HEK293 (cell line): ENCODE measurements at regions not wholly inside any gene's neighbourhood (a gene's known extent, or its start where the extent isn't known, plus 50 kb on each side); places are given as distances from the start of the nearest gene placed in this dataset.

Experiments used
- ZNF157 ChIP-seq: fragments of 450-650 bp; formaldehyde crosslinking; IDR thresholded peaks from 2 replicates; pipeline ENCODE4 v1.5.1; 2016; ENCODE audit warnings: missing biosample characterization, missing genetic modification characterization
- ZNF37A ChIP-seq: fragments of 450-650 bp; IDR thresholded peaks from 2 replicates; pipeline ENCODE4 v1.5.1; 2018; ENCODE audit warnings: missing biosample characterization, missing genetic modification characterization
- ZNF423 ChIP-seq: fragments of 450-650 bp; formaldehyde crosslinking; IDR thresholded peaks from 2 replicates; pipeline ENCODE4 v1.5.1; 2016; ENCODE audit warnings: missing biosample characterization, missing genetic modification characterization
- ZNF768 ChIP-seq: fragments of 450-650 bp; formaldehyde crosslinking; IDR thresholded peaks from 2 replicates; pipeline ENCODE4 v1.5.1; 2018; ENCODE audit warnings: missing biosample characterization, mild to moderate bottlenecking, missing genetic modification characterization
- TF ChIP-seq, protein P1 (sequence below): fragments of 450-650 bp; formaldehyde crosslinking; IDR thresholded peaks from 2 replicates; pipeline ENCODE4 v1.5.1; 2016; ENCODE audit warnings: missing biosample characterization, missing genetic modification characterization
- TF ChIP-seq, protein P2 (sequence below): fragments of 450-650 bp; formaldehyde crosslinking; IDR thresholded peaks from 2 replicates; pipeline ENCODE4 v1.5.1; 2017; ENCODE audit warnings: missing biosample characterization, missing genetic modification characterization
- TF ChIP-seq, protein P3 (sequence below): fragments of 450-650 bp; formaldehyde crosslinking; IDR thresholded peaks from 2 replicates; pipeline ENCODE4 v1.5.1; 2017; ENCODE audit warnings: missing biosample characterization, missing genetic modification characterization
- TF ChIP-seq, protein P4 (sequence below): fragments of 450-650 bp; formaldehyde crosslinking; IDR thresholded peaks from 2 replicates; pipeline ENCODE4 v1.5.1; 2016; ENCODE audit warnings: missing biosample characterization, missing genetic modification characterization

DNA sequence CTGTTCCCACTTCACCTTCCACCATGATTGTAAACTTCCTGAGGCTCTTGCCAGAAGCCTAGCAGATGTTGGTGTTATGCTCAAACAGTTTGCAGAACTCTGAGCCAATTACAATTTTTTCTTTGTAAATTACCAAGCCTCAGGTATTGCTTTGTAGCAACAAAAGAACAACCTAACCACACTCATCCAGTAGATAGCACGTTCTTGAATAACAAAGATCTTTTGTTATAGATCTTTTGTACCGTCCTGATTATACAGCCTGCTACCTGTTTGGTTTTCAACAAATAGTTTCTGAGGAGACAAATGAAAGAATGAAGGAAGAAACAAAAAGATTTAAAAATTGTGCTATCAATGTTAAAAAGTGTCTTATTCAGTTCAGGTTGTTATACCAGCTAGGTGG, 474.7 kb upstream of the ALCAM start:
- TF ChIP-seq ZNF157 (tag by site-specific recombination) (no peak), ZNF37A (tag by site-specific recombination) (no peak), ZNF423 (tag by site-specific recombination) (no peak), ZNF768 (tag by site-specific recombination) (no peak)
- TF ChIP-seq, protein P1, sequence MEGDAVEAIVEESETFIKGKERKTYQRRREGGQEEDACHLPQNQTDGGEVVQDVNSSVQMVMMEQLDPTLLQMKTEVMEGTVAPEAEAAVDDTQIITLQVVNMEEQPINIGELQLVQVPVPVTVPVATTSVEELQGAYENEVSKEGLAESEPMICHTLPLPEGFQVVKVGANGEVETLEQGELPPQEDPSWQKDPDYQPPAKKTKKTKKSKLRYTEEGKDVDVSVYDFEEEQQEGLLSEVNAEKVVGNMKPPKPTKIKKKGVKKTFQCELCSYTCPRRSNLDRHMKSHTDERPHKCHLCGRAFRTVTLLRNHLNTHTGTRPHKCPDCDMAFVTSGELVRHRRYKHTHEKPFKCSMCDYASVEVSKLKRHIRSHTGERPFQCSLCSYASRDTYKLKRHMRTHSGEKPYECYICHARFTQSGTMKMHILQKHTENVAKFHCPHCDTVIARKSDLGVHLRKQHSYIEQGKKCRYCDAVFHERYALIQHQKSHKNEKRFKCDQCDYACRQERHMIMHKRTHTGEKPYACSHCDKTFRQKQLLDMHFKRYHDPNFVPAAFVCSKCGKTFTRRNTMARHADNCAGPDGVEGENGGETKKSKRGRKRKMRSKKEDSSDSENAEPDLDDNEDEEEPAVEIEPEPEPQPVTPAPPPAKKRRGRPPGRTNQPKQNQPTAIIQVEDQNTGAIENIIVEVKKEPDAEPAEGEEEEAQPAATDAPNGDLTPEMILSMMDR (tag by site-specific recombination) = no peak
- TF ChIP-seq, protein P2, sequence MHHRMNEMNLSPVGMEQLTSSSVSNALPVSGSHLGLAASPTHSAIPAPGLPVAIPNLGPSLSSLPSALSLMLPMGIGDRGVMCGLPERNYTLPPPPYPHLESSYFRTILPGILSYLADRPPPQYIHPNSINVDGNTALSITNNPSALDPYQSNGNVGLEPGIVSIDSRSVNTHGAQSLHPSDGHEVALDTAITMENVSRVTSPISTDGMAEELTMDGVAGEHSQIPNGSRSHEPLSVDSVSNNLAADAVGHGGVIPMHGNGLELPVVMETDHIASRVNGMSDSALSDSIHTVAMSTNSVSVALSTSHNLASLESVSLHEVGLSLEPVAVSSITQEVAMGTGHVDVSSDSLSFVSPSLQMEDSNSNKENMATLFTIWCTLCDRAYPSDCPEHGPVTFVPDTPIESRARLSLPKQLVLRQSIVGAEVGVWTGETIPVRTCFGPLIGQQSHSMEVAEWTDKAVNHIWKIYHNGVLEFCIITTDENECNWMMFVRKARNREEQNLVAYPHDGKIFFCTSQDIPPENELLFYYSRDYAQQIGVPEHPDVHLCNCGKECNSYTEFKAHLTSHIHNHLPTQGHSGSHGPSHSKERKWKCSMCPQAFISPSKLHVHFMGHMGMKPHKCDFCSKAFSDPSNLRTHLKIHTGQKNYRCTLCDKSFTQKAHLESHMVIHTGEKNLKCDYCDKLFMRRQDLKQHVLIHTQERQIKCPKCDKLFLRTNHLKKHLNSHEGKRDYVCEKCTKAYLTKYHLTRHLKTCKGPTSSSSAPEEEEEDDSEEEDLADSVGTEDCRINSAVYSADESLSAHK (tag by site-specific recombination) = no peak
- TF ChIP-seq, protein P3, sequence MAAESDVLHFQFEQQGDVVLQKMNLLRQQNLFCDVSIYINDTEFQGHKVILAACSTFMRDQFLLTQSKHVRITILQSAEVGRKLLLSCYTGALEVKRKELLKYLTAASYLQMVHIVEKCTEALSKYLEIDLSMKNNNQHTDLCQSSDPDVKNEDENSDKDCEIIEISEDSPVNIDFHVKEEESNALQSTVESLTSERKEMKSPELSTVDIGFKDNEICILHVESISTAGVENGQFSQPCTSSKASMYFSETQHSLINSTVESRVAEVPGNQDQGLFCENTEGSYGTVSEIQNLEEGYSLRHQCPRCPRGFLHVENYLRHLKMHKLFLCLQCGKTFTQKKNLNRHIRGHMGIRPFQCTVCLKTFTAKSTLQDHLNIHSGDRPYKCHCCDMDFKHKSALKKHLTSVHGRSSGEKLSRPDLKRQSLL = no peak
- TF ChIP-seq, protein P4, sequence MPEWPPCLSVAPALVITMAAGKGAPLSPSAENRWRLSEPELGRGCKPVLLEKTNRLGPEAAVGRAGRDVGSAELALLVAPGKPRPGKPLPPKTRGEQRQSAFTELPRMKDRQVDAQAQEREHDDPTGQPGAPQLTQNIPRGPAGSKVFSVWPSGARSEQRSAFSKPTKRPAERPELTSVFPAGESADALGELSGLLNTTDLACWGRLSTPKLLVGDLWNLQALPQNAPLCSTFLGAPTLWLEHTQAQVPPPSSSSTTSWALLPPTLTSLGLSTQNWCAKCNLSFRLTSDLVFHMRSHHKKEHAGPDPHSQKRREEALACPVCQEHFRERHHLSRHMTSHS = no peak
